Mammary epithelial cell (primary cell): ENCODE measurements at regions not wholly inside any gene's neighbourhood (a gene's known extent, or its start where the extent isn't known, plus 50 kb on each side); places are given as distances from the start of the nearest gene placed in this dataset.

ENCODE experiments used
- CTCF ChIP-seq, 2 donors: IDR thresholded peaks in 1 of 2; conservative IDR thresholded peaks in 1 of 2; 2 replicates each; pipeline ENCODE4 v1.5.1; 2011 to 2012; ENCODE audit warnings: inconsistent platforms in 2 of 2, low read length in 2 of 2, mild to moderate bottlenecking in 2 of 2, control low read depth in 1 of 2, low read depth in 1 of 2; ENCODE audit not compliant: insufficient read depth in 1 of 2; ENCODE audit errors: extremely low read depth in 1 of 2
- EZH2 ChIP-seq: IDR thresholded peaks from 2 replicates; pipeline ENCODE4 v1.6.1; 2012; ENCODE audit warnings: low read length, inconsistent platforms, borderline replicate concordance

- TF ChIP-seq CTCF (conservative IDR thresholded peaks at IDR 0.05 in 1 of 2, IDR thresholded peaks at IDR 0.05 in 1 of 2; ENCODE audit: extremely low read depth in 1 of 2, insufficient read depth in 1 of 2, low read depth in 1 of 2, low read length in 2 of 2), result no peak
- TF ChIP-seq EZH2, result no peak
Measured at GRCh38 chr12:91640021-91640420, 457.4 kb upstream of the DCN start.
